Stimulated activated naive CD8-positive, alpha-beta T cell treated with anti-CD3 and anti-CD28 coated beads, Interleukin-15, amount 100 ng/mL, for 72 hours (primary cell): ENCODE measurements at regions not wholly inside any gene's neighbourhood (a gene's known extent, or its start where the extent isn't known, plus 50 kb on each side); places are given as distances from the start of the nearest gene placed in this dataset.

Experiments used
- ATAC-seq: fragments of 150-1000 bp; cut with Tn5 transposase; 2 replicates; pipeline ENCODE4 v1.10.0; 2021; ENCODE audit warnings: mild to moderate bottlenecking, moderate library complexity
- DNase-seq, 2 donors: peaks; one replicate each; pipeline ENCODE4 v3.0.0; 2021 to 2022
- H3K27ac Mint-ChIP-seq, 2 donors: one replicate each; pipeline ENCODE4 v1.8.0; 2022; ENCODE audit warnings: mild to moderate bottlenecking in 2 of 2, mixed read lengths in 2 of 2, moderate library complexity in 2 of 2
- H3K27me3 Mint-ChIP-seq: one replicate; pipeline ENCODE4 v1.8.0; 2022; ENCODE audit warnings: mixed read lengths
- H3K4me1 Mint-ChIP-seq: one replicate; pipeline ENCODE4 v1.8.0; 2022; ENCODE audit warnings: mild to moderate bottlenecking, mixed read lengths
- H3K4me3 Mint-ChIP-seq, 2 donors: one replicate each; pipeline ENCODE4 v1.8.0; 2022; ENCODE audit warnings: mild to moderate bottlenecking in 2 of 2, mixed read lengths in 2 of 2, moderate library complexity in 1 of 2
- H3K9me3 Mint-ChIP-seq, 2 donors: one replicate each; pipeline ENCODE4 v1.8.0; 2022; ENCODE audit warnings: mixed read lengths in 2 of 2

GRCh38 chr7:80082213-80082612 lies 52.4 kb upstream of the GNAI1 start:
- peaks cover 13% of the 10 kb centered on the region for H3K4me1 Mint-ChIP-seq
- ATAC-seq = no peak
- H3K27me3 Mint-ChIP-seq = no peaks in the 10 kb centered on the region
- DNase-seq = no peak
- H3K4me3 Mint-ChIP-seq = no peak overlapping the region
- no peak overlapping the region for H3K27ac Mint-ChIP-seq
- H3K9me3 Mint-ChIP-seq = no peaks in the 10 kb centered on the region

GRCh38 chr7:80078886-80079285 lies 55.7 kb upstream of the GNAI1 start:
- Mint-ChIP-seq H3K4me1 (peaks cover 19% of the 10 kb centered on the region), H3K27ac (no peak overlapping the region), H3K9me3 (peaks cover 0 to 6% of the 10 kb centered on the region in 2 donors), H3K27me3 (no peaks in the 10 kb centered on the region), H3K4me3 (peak overlapping the region; percentile 71 to 72)
- ATAC-seq (no peak), DNase-seq (no peak)

DNA sequence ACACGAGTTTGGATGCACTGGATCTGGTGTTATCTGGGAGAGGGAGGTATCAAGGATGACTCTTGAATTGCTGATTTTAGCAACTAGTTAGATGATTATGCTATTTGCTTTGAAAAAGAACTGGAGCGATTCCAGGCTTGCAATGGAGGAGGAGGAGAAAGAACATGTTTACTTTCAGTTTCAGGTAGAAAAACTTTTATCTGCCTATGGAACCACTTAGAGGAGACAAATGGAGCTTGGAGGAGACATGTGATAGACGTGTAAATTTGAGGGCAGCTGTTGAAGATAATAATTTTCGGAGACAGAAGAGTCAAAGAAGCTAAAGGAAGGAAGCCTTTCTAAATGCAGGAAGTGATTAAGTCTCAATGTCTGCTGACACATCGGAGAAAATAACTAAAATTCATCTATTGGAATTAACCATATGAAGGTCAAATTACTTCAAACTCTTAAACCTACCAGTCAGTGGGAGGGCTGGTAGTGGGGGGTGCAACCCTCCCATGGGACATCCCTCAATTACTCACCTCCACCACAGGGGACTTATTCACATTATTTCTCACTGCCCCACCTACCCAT lies 56.4 kb upstream of the GNAI1 start:
- Mint-ChIP-seq H3K27me3 (no peaks in the 10 kb centered on the region), H3K4me3 (peak overlapping the region; percentile 71 to 72), H3K27ac (peak overlapping the region; percentile 0 to 72), H3K9me3 (peaks cover 0 to 6% of the 10 kb centered on the region in 2 donors), H3K4me1 (peaks cover 19% of the 10 kb centered on the region)
- ATAC-seq (peak; percentile 85), DNase-seq (peak in 1 of 2 donors; percentile 16)

DNA sequence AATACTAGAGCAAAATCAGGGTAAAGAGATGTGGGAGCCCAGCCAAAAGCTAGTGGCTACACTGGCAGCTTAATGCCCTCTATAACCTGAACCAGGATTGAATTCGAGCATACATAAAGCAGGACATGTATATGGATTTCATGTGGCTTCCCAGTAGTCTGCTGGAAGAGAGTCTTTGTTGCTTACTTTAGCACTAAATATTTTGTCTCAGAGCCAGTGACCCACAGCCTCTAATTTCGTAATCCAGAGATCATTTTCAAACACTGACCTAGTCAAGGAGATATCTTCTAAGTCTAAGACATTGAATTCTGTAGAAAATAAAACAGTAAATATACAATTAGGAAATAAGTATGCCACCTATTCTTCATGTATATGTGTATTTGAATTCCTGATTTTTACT lies 64.2 kb upstream of the GNAI1 start:
- H3K4me1 Mint-ChIP-seq = peaks cover 6% of the 10 kb centered on the region
- H3K4me3 Mint-ChIP-seq = no peak overlapping the region
- no peaks in the 10 kb centered on the region for H3K27me3 Mint-ChIP-seq
- ATAC-seq = no peak
- H3K27ac Mint-ChIP-seq = no peak overlapping the region
- DNase-seq = no peak
- peaks cover 10 to 24% of the 10 kb centered on the region in 2 donors for H3K9me3 Mint-ChIP-seq

- no peak for ATAC-seq
- H3K27ac Mint-ChIP-seq = no peak overlapping the region
Observed at GRCh38 chr7:80066639-80067038, 68.0 kb upstream of the GNAI1 start.

DNA sequence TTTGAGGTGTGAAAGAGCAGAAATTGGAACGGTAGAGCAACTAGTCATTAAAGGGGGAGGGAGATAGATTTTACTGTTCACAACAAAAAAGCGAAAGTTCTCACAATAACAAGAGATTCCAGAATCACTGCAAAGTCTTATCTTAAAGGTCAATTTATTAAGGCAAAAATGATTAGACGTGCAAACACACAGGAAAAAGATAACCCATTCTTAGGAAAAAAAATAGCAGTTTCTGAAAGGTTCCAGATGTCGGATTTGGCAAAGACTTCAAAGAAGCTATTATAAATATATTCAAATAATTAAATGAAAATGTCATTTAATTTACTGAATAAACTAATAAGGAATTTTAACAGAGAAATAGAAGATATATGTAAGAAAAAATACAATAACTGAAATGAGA lies 70.8 kb upstream of the GNAI1 start:
- DNase-seq = no peak
- no peak overlapping the region for H3K27ac Mint-ChIP-seq
- H3K9me3 Mint-ChIP-seq = peaks cover 10 to 21% of the 10 kb centered on the region in 2 donors
- H3K4me3 Mint-ChIP-seq = no peak overlapping the region
- H3K27me3 Mint-ChIP-seq = no peaks in the 10 kb centered on the region
- no peak for ATAC-seq
- no peaks in the 10 kb centered on the region for H3K4me1 Mint-ChIP-seq

More at GRCh38 chr7:80066639-80067038, 68.0 kb upstream of the GNAI1 start:
- Mint-ChIP-seq H3K4me1 (no peaks in the 10 kb centered on the region), H3K27me3 (no peaks in the 10 kb centered on the region), H3K9me3 (peaks cover 10 to 21% of the 10 kb centered on the region in 2 donors), H3K4me3 (no peak overlapping the region)
- DNase-seq = no peak

DNA sequence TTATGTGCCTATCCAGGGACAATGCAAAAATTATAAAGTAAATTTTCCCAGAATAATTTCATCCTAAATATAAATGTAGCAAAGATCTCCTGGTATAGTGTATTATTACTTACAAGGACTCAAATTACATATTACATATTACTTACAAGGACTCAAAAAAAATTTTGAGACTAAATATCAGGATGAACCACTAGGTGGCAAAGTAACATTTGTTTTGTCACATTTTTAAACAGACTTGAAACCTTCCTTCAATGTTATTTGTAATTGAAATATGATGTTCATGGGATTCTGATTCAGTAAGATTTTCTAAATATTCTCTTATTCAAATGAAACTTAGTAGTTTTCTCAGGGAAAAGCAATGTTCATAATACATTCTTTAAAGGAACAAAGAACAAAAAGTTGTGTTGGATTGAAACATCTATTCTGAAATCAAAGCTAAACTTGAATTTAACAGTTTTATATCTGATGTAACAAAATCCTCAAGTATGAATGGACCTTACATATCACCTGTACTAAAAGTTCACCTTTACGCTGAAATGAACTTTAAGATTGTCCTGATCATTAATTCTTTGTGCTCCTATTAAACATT lies 74.3 kb upstream of the GNAI1 start:
- no peak overlapping the region for H3K4me3 Mint-ChIP-seq
- H3K27ac Mint-ChIP-seq = no peak overlapping the region
- H3K4me1 Mint-ChIP-seq = no peaks in the 10 kb centered on the region
- no peak for ATAC-seq
- H3K9me3 Mint-ChIP-seq = peaks cover 0 to 3% of the 10 kb centered on the region in 2 donors
- H3K27me3 Mint-ChIP-seq = no peaks in the 10 kb centered on the region
- DNase-seq = no peak

GRCh38 chr7:80057488-80057887 lies 77.1 kb upstream of the GNAI1 start:
- Mint-ChIP-seq H3K9me3 (no peaks in the 10 kb centered on the region), H3K27me3 (no peaks in the 10 kb centered on the region), H3K27ac (no peak overlapping the region), H3K4me1 (no peaks in the 10 kb centered on the region), H3K4me3 (no peak overlapping the region)
- peak; percentile 39 for ATAC-seq
- DNase-seq = no peak

DNA sequence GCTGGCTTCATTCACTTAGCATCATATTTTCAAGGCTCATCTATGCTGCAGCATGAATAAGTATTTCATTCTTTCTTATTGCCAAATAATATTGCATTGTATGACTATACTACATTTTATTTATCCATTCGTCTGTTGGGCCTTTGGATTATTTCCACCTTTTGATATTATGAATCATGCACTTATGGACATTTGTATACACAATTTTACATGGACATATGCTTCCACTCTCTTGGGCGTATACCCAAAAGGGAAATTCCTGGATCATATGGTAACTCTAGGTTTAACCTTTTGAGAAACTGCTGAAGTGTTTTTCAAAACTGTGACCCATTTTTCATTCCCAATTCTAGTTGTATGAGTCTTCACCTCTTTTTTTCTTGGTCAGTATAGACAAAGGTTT lies 80.3 kb upstream of the GNAI1 start:
- Mint-ChIP-seq H3K4me1 (no peaks in the 10 kb centered on the region), H3K4me3 (no peak overlapping the region), H3K27ac (no peak overlapping the region), H3K9me3 (no peaks in the 10 kb centered on the region), H3K27me3 (no peaks in the 10 kb centered on the region)
- DNase-seq (no peak), ATAC-seq (no peak)

DNA sequence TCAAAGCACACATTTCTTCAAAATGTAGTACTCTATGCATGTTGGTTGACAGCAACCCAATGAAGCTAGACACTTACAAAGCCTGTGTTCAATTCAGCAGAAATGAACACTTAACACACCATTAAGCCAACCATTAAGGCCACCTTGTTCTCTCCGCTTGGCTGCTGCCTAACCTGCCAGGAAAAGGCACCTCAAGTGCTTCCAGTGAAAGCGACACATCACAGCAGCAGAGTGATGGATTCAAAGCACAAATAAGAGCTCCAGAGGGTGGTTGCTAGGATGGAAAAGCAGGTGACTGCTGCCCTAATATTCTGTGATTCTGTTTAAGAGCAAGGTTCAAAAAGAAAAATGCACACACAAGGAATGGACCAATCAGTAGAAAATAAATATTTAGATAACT lies 81.5 kb upstream of the GNAI1 start:
- Mint-ChIP-seq H3K27me3 (no peaks in the 10 kb centered on the region), H3K9me3 (no peaks in the 10 kb centered on the region), H3K4me3 (no peak overlapping the region), H3K4me1 (no peaks in the 10 kb centered on the region), H3K27ac (no peak overlapping the region)
- no peak for ATAC-seq
- DNase-seq = no peak

- Mint-ChIP-seq H3K4me1 (no peaks in the 10 kb centered on the region), H3K4me3 (no peak overlapping the region), H3K27me3 (no peaks in the 10 kb centered on the region), H3K27ac (no peak overlapping the region), H3K9me3 (peaks cover 14 to 22% of the 10 kb centered on the region in 2 donors)
- DNase-seq (no peak), ATAC-seq (no peak)
Observed at GRCh38 chr7:80047856-80048459, 86.7 kb upstream of the GNAI1 start.

DNA sequence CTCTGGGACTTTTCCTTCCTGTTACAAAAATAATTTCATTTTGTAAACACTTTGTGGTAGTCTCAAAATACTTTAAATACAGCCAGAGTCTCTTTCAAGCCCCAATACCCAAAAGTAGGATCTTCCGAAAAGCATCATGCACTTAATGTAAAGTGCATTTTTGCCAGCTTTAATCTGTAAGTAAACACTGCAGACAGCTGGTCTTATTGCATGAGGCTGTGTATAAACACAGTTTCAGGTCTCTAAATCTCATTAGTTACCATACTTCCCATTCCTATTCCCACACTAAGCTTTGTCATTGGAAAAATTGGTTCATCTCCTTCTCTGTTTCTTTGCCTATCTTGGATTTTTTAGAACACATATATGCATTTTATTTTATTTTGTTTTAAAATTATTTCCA lies 87.6 kb upstream of the GNAI1 start:
- Mint-ChIP-seq H3K4me1 (no peaks in the 10 kb centered on the region), H3K9me3 (peaks cover 14 to 22% of the 10 kb centered on the region in 2 donors), H3K4me3 (no peak overlapping the region), H3K27ac (no peak overlapping the region), H3K27me3 (no peaks in the 10 kb centered on the region)
- DNase-seq (no peak), ATAC-seq (no peak)

DNA sequence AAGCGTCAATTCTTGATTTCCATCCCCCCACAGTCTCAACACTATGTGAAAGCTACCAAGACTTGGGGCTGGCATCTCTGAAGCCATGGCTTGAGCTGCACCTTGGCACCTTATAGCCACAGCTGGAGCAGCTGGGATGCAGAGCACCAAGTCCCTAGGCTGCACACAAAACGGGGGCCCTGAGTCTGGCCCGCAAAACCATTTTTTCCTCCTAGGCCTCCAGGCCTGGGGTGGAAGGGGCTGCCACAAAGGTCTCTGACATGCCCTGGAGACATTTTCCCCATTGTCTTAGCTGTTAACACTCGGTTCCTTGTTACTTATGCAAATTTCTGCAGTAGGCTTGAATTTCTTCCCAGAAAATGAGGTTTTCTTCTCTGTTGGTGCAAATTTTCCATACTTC lies 89.8 kb upstream of the GNAI1 start:
- H3K27ac Mint-ChIP-seq = no peak overlapping the region
- H3K27me3 Mint-ChIP-seq = no peaks in the 10 kb centered on the region
- H3K4me3 Mint-ChIP-seq = no peak overlapping the region
- peaks cover 14 to 22% of the 10 kb centered on the region in 2 donors for H3K9me3 Mint-ChIP-seq
- no peaks in the 10 kb centered on the region for H3K4me1 Mint-ChIP-seq
- ATAC-seq (no peak), DNase-seq (no peak)

DNA sequence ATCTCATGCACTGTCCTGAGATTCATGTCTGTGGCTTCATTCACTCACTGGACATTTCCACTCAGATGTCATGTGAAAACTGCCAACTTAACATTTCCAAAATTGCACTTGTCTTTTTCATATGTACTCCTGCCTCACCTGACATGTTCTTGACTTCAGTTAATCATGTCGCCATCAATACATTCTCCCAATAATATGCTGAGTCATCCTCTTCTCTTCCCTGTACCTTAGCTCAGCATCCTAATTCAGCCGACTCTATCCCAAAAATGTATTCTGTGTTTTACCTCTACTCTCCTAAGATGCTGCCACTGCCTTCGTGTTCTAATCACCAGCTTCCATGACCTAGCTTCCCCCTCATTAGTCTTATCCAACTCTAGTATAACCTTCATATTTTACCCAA lies 93.9 kb upstream of the GNAI1 start:
- Mint-ChIP-seq H3K4me3 (no peak overlapping the region), H3K9me3 (peaks cover 14 to 22% of the 10 kb centered on the region in 2 donors), H3K27ac (no peak overlapping the region), H3K27me3 (no peaks in the 10 kb centered on the region), H3K4me1 (no peaks in the 10 kb centered on the region)
- DNase-seq (no peak), ATAC-seq (no peak)

GRCh38 chr7:80040335-80040734 lies 94.3 kb upstream of the GNAI1 start:
- ATAC-seq (no peak), DNase-seq (no peak)
- no peak overlapping the region for H3K4me3 Mint-ChIP-seq
- H3K9me3 Mint-ChIP-seq = peaks cover 11 to 18% of the 10 kb centered on the region in 2 donors
- no peaks in the 10 kb centered on the region for H3K27me3 Mint-ChIP-seq
- H3K27ac Mint-ChIP-seq = no peak overlapping the region
- H3K4me1 Mint-ChIP-seq = no peaks in the 10 kb centered on the region

- Mint-ChIP-seq H3K9me3 (peaks cover 6 to 8% of the 10 kb centered on the region in 2 donors), H3K27me3 (no peaks in the 10 kb centered on the region), H3K4me3 (no peak overlapping the region), H3K27ac (no peak overlapping the region), H3K4me1 (no peaks in the 10 kb centered on the region)
- DNase-seq (no peak), ATAC-seq (no peak)
Observed at GRCh38 chr7:80039251-80039884, 95.3 kb upstream of the GNAI1 start.
